CD4-positive, alpha-beta T cell treated with Interleukin-6 for 4 hours (primary cell): ENCODE measurements at regions not wholly inside any gene's neighbourhood (a gene's known extent, or its start where the extent isn't known, plus 50 kb on each side); places are given as distances from the start of the nearest gene placed in this dataset.

ENCODE experiments used
- DNase-seq: peaks from one replicate; pipeline ENCODE4 v3.0.0-alpha.2; 2020; ENCODE audit warnings: mixed read lengths

GRCh38 chr2:120785228-120785966 lies 49.7 kb downstream of the GLI2 start:
- DNase-seq, result no peak

GRCh38 chr2:120786038-120786960 lies 50.6 kb downstream of the GLI2 start:
- no peak for DNase-seq

DNA sequence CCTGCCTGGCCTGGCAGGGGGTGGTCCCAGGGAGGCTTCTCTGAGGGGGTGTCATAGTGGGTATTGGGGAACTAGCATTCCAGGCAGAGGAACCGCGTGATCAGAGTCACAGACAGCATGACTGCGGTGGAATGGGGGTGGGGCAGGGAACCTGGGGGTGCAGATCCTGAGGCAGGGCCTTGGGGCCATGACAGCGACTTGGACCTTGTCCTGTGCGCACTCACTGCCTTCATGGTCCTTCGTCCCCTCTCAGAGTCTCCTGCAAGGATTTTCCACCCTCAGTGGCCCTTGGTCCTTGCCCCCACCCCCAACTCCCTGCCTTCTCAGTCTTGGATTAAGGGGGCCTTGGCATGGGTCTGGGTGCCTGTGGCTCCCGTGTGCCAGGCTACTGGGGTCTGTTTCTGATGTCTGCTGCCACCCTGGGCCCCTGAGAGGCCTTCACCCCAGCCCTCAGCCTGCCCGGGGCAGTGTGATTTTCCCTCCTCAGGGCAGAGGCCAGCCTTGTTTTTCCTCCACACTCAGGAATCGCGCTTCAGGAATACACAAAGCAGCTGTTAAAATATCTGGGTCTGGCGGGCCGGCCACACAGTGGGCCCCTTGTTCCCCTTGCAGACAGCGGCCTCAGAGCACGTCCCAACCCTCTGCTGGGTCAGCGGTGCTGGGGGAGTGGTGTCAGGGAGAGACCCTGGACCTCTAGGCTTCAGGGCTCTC lies 51.6 kb downstream of the GLI2 start:
- no peak for DNase-seq

DNA sequence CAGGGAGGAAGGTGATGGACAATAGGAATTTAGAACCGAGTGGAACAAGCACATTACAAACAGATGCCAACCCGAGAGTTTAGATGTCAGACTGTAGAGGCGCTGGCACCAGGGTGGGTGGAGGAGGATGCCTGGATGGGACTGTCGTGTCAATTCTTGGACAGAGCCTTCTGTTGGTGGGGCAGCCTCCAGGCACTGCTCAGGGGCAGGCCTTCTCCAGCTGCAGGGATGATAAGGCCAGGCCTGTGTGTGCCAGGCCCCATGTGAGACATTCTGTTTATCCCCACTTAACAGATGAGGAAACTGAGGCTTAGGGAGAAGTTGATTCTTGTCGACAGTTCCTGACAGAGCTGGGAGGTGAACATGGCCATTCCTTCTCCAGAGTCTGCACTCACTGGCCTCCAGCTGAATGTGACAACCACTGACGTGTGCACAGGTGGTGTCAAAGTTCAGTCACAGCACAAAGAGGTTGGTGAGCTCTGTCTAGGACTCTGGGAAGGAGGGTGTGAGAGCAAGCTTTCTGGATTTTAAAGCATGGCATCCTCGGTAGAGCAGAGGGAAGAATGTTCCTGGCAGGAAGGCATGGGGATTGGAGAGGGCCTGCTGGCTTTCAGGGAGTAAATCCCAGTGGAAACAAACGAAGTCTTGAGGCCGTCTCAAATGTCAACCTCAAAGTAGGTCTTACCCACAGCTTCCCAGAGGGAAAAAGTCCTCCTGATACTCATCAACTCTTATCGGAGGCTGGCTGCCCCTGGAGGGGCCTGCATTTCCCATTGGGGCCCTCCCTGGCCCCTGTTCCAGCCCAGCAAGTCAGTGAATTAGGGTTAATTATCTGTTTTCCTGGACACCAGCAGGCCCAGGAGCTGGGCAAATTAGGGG lies 52.4 kb downstream of the GLI2 start:
- no peak for DNase-seq

- DNase-seq, result no peak
Measured at GRCh38 chr2:120791243-120791961, 55.7 kb downstream of the GLI2 start.

GRCh38 chr2:120791962-120792297 lies 56.3 kb downstream of the GLI2 start:
- DNase-seq, result no peak

DNA sequence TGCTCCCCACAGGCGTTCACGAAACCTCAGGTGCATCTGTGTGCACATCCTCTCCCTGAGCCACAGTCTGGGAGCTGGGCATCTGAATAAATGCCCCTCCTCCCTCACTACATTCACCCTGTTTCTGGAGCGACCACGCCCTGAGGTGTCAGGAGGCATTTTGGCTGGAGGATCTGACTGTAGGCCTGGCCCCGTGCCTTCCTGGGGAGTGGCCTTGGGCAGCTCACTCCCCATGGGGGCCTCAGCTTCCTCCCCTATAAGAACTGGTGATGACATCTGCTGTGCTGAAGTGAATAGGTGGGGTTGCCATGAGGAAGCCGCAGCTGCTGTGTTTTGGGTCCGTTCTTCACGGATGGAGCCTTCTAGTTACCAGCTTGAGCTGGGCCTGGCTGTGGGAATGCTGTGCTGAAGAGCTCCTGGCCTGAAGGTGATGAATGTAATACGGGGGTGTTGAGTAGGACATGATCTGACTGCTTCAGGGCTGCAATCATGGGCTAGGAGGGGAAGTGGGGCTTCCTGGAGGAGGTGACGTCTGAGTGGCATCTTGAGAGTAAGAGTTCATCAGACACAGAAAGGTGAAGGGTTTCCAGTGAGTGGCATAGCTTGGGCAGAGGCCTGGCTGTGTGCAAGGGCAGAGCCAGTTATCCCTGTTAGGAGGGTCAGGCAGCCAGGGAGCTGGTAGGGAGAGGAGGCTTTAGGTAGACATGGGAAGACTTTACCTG lies 58.2 kb downstream of the GLI2 start:
- no peak for DNase-seq

DNA sequence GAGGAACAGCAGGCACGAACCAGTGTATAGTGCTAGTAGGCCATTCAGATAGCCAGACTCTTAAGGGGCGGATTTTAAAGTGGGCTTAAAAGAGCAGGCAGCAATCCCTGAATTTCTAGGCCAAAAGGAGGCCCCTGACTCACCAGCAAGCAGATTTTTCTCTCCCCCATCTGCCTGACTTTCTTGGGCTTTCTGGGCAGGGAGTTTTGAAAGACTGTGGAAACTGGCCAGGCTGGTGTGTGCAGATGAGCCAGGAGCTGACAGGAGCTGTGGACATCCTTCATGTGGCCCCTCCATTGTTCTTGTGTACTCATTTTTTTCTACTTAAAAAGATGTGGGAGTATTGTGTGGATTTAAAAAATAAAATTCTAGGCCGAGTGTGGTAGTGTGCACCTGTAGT lies 59.0 kb downstream of the GLI2 start:
- DNase-seq, result no peak

- no peak for DNase-seq
Measured at GRCh38 chr2:120796094-120796493, 60.4 kb downstream of the GLI2 start.

GRCh38 chr2:120797421-120798221 lies 62.0 kb downstream of the GLI2 start:
- no peak for DNase-seq

- no peak for DNase-seq
Measured at GRCh38 chr2:120798567-120799247, 63.0 kb downstream of the GLI2 start.

GRCh38 chr2:120802158-120802557 lies 66.5 kb downstream of the GLI2 start:
- no peak for DNase-seq

DNA sequence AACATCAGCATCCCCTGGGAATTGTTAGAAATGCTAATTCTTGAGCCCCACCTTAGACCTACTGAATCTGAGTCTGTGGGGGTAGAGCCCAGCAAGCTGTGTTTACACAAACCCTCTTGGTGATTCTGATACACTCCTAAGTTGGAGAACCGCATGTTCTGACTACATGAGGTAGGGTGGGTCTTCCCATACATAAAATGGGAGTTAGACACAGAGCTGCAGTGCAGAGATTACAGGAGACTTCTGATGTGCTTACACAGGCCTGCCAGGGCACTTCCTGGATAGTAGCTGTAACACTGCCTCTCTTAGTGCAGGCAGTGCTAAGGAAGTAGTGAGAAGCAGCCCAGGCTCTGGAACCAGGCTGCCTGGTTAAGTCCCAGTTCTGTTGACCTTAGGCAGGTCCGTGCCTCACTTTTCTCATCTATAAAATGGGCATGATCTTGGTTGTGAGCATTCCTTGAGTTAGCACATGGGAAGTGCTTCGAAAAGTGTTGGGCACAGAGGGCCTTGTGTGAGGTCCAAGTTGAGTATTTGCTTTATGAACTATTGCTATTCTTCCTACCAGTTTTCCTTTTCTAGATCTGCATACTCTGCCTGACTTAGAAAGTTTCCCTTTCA lies 67.3 kb downstream of the GLI2 start:
- DNase-seq, result no peak

DNA sequence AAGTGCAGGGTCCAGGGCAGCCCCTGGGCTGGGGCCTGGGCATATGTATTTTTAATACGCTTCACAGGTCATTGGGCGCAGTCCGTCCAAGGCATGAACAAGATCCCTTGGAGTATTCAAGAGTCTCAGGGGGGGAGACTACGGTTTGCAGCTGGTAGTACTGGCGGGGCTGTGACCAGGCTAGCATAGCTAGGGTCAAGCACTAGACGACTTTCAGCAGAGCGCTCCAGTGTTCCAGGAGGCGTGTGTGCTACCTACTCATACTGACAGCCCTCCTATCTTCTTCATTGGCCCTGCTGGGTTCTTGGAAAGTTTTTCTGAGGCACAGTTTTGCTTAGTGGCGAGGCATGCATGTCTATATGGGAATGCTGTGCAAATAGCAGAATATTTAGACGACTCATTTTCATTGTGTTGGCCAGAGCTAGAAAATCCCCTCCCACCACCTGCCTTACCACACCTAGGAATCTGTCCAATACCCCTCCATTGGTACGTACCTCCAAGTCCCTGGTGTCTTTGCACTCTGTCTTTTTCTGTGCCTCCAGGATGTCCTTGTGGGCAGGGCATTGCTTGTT lies 68.2 kb downstream of the GLI2 start:
- DNase-seq, result no peak

DNA sequence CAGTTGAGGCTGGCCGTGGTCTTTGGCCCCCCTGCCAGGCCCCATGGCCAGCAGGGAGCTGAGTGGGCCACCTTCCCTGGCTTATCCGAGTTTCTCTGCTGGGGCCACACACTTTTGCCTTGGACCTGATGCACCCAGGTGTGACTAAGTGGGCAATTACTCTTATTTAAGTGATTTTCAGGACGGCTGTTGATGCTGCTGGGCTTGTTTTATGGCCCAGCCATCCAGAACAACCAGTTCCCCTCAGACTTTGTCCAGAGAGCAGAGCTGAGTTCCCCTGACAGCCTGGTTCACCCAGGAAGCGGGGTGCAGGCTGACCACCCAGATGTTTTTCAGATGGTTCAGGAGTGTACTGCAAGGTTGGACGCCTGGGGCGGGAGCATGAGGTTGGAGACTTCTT lies 68.8 kb downstream of the GLI2 start:
- DNase-seq, result no peak

DNA sequence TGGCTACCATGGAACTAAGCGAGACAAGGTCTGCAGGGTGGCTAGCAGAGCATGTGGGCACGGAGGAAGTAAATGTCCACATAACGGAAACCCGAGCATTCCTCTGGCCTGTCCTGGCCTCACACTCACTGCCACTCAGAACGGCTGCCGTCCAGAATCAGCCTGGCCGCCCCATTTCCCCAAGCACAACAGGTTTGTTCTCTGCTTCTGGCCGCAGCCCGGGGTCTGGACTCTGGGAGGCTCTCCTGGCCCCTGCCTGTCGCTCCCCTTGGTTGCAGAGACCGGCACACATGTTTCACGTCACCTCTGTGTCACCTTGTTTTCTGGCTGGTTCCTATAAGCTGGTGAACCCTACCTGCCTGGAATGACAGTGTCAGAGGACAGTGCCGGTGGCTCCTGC lies 69.3 kb downstream of the GLI2 start:
- no peak for DNase-seq

DNA sequence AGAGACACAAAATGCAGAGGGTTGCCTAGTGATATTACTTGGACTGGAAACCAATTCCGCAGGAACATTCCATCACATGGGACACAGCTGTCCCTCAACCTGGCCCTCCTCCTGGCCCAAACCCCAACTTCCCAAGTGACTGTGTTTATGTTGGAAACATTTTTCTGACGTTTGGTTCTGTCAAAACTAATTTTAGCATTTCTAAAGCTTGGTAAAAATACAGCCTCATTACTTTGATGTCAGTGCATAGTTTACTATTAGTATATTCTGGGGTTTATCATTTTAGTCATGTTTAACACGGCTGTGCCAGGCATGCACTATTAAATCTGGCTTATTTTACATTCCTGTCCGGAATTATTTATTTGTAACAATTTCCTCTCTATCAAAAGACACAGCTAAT lies 69.9 kb downstream of the GLI2 start:
- no peak for DNase-seq

- no peak for DNase-seq
Measured at GRCh38 chr2:120807751-120808150, 72.1 kb downstream of the GLI2 start.

DNA sequence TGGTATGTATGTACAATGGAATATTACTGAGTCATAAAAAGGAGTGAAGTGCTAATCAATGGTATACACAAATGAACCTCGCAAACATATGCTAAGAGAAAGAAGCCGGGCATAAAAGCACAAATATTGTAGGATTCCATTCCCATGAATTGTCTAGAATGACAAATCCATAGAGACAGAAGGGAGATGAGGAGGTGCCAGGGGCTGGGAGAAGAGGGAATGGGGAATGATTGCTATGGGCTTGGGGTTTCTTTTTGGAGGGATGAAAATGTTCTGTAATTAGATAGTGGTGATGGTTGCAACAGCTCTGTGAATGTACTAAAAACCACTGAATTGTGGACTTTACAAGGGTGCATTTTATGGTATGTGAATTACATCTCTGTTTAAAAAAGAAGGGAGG lies 73.5 kb downstream of the GLI2 start:
- no peak for DNase-seq
